ENCODE measurements at regions not wholly inside any gene's neighbourhood (a gene's known extent, or its start where the extent isn't known, plus 50 kb on each side); places are given as distances from the start of the nearest gene placed in this dataset.
"Not testable (repeated sequence)": the region's sequence is repeated elsewhere in the genome, so short reads cannot be mapped to it uniquely, and the experiment has no call there.

- H3K4me1 Mint-ChIP-seq (ENCODE audit: low read depth), result no peaks in the 10 kb centered on the region
- H3K9me3 Mint-ChIP-seq, result no peaks in the 10 kb centered on the region
- no peak overlapping the region for H3K4me3 Mint-ChIP-seq
- no peaks in the 10 kb centered on the region for H3K27me3 Mint-ChIP-seq
- no peak overlapping the region for H3K27ac Mint-ChIP-seq
- no peaks in the 10 kb centered on the region for H3K36me3 Mint-ChIP-seq (ENCODE audit: low read depth)
- intact Hi-C loops (cut with micrococcal nuclease), result no loop called here
Measured at GRCh38 chr10:57948796-57949195, 318.9 kb downstream of the IPMK start.

GRCh38 chr10:57946833-57947232, 320.9 kb downstream of the IPMK start:
- H3K9me3 Mint-ChIP-seq, result no peaks in the 10 kb centered on the region
- H3K27me3 Mint-ChIP-seq, result no peaks in the 10 kb centered on the region
- intact Hi-C loops (cut with micrococcal nuclease), result no loop called here
- no peak overlapping the region for H3K4me3 Mint-ChIP-seq
- H3K4me1 Mint-ChIP-seq (ENCODE audit: low read depth), result no peaks in the 10 kb centered on the region
- H3K36me3 Mint-ChIP-seq (ENCODE audit: low read depth), result no peaks in the 10 kb centered on the region
- no peak overlapping the region for H3K27ac Mint-ChIP-seq

GRCh38 chr10:57943701-57944100, 324.0 kb downstream of the IPMK start:
- Mint-ChIP-seq H3K36me3 (ENCODE audit: low read depth) (no peaks in the 10 kb centered on the region), H3K27me3 (no peaks in the 10 kb centered on the region), H3K4me3 (no peak overlapping the region), H3K9me3 (no peaks in the 10 kb centered on the region), H3K4me1 (ENCODE audit: low read depth) (no peaks in the 10 kb centered on the region), H3K27ac (no peak overlapping the region)
- intact Hi-C loops (cut with micrococcal nuclease), result no loop called here

GRCh38 chr10:57925045-57925444, 342.6 kb downstream of the IPMK start:
- no peaks in the 10 kb centered on the region for H3K4me1 Mint-ChIP-seq (ENCODE audit: low read depth)
- H3K27ac Mint-ChIP-seq, result no peak overlapping the region
- H3K9me3 Mint-ChIP-seq, result peaks cover 16% of the 10 kb centered on the region
- H3K36me3 Mint-ChIP-seq (ENCODE audit: low read depth), result no peaks in the 10 kb centered on the region
- no peak overlapping the region for H3K4me3 Mint-ChIP-seq
- intact Hi-C loops (cut with micrococcal nuclease), result no loop called here
- no peaks in the 10 kb centered on the region for H3K27me3 Mint-ChIP-seq

GRCh38 chr10:57921140-57921539, 346.6 kb downstream of the IPMK start:
- H3K36me3 Mint-ChIP-seq (ENCODE audit: low read depth), result no peaks in the 10 kb centered on the region
- intact Hi-C loops (cut with micrococcal nuclease), result no loop called here

GRCh38 chr10:57919864-57920263, 347.8 kb downstream of the IPMK start:
- H3K27ac Mint-ChIP-seq, result no peak overlapping the region
- no peaks in the 10 kb centered on the region for H3K36me3 Mint-ChIP-seq (ENCODE audit: low read depth)
- H3K4me1 Mint-ChIP-seq (ENCODE audit: low read depth), result no peaks in the 10 kb centered on the region
- H3K27me3 Mint-ChIP-seq, result no peaks in the 10 kb centered on the region
- H3K4me3 Mint-ChIP-seq, result no peak overlapping the region
- intact Hi-C loops (cut with micrococcal nuclease), result no loop called here
- H3K9me3 Mint-ChIP-seq, result no peaks in the 10 kb centered on the region

More at GRCh38 chr10:57921140-57921539, 346.6 kb downstream of the IPMK start:
- Mint-ChIP-seq H3K9me3 (no peaks in the 10 kb centered on the region), H3K4me3 (no peak overlapping the region), H3K4me1 (ENCODE audit: low read depth) (no peaks in the 10 kb centered on the region), H3K27ac (no peak overlapping the region), H3K27me3 (no peaks in the 10 kb centered on the region)

- H3K4me3 Mint-ChIP-seq, result no peak overlapping the region
- intact Hi-C loops (cut with micrococcal nuclease), result no loop called here
- H3K9me3 Mint-ChIP-seq, result no peaks in the 10 kb centered on the region
- no peak overlapping the region for H3K27ac Mint-ChIP-seq
- H3K4me1 Mint-ChIP-seq (ENCODE audit: low read depth), result no peaks in the 10 kb centered on the region
- no peaks in the 10 kb centered on the region for H3K27me3 Mint-ChIP-seq
- no peaks in the 10 kb centered on the region for H3K36me3 Mint-ChIP-seq (ENCODE audit: low read depth)
Measured at GRCh38 chr10:57917019-57917418, 350.7 kb downstream of the IPMK start.

- H3K4me1 Mint-ChIP-seq (ENCODE audit: low read depth), result no peaks in the 10 kb centered on the region
- peaks cover under 1% of the 10 kb centered on the region for H3K9me3 Mint-ChIP-seq
- no peak overlapping the region for H3K27ac Mint-ChIP-seq
- no peaks in the 10 kb centered on the region for H3K36me3 Mint-ChIP-seq (ENCODE audit: low read depth)
- intact Hi-C loops (cut with micrococcal nuclease), result no loop called here
- no peaks in the 10 kb centered on the region for H3K27me3 Mint-ChIP-seq
- H3K4me3 Mint-ChIP-seq, result no peak overlapping the region
Measured at GRCh38 chr10:57905861-57906260, 361.8 kb downstream of the IPMK start.

- no peaks in the 10 kb centered on the region for H3K36me3 Mint-ChIP-seq (ENCODE audit: low read depth)
- intact Hi-C loops (cut with micrococcal nuclease), result no loop called here
Measured at GRCh38 chr10:57905010-57905409, 362.7 kb downstream of the IPMK start.

GRCh38 chr10:57898231-57898630, 369.5 kb downstream of the IPMK start:
- H3K27ac Mint-ChIP-seq, result no peak overlapping the region
- no peaks in the 10 kb centered on the region for H3K36me3 Mint-ChIP-seq (ENCODE audit: low read depth)
- no peaks in the 10 kb centered on the region for H3K27me3 Mint-ChIP-seq

More at GRCh38 chr10:57905010-57905409, 362.7 kb downstream of the IPMK start:
- no peak overlapping the region for H3K4me3 Mint-ChIP-seq
- H3K27me3 Mint-ChIP-seq, result no peaks in the 10 kb centered on the region
- peaks cover 6% of the 10 kb centered on the region for H3K9me3 Mint-ChIP-seq
- H3K4me1 Mint-ChIP-seq (ENCODE audit: low read depth), result no peaks in the 10 kb centered on the region
- H3K27ac Mint-ChIP-seq, result no peak overlapping the region

GRCh38 chr10:57897611-57898010, 370.1 kb downstream of the IPMK start:
- H3K36me3 Mint-ChIP-seq (ENCODE audit: low read depth), result no peaks in the 10 kb centered on the region
- intact Hi-C loops (cut with micrococcal nuclease), result no loop called here
- H3K4me1 Mint-ChIP-seq (ENCODE audit: low read depth), result no peaks in the 10 kb centered on the region
- H3K9me3 Mint-ChIP-seq, result peaks cover 13% of the 10 kb centered on the region
- no peaks in the 10 kb centered on the region for H3K27me3 Mint-ChIP-seq
- no peak overlapping the region for H3K4me3 Mint-ChIP-seq
- no peak overlapping the region for H3K27ac Mint-ChIP-seq

More at GRCh38 chr10:57898231-57898630, 369.5 kb downstream of the IPMK start:
- Mint-ChIP-seq H3K4me1 (ENCODE audit: low read depth) (no peaks in the 10 kb centered on the region), H3K9me3 (peaks cover 13% of the 10 kb centered on the region), H3K4me3 (no peak overlapping the region)
- intact Hi-C loops (cut with micrococcal nuclease), result no loop called here

- peaks cover 7% of the 10 kb centered on the region for H3K9me3 Mint-ChIP-seq
- intact Hi-C loops (cut with micrococcal nuclease), result no loop called here
- no peaks in the 10 kb centered on the region for H3K4me1 Mint-ChIP-seq (ENCODE audit: low read depth)
Measured at GRCh38 chr10:57894361-57894760, 373.3 kb downstream of the IPMK start.

GRCh38 chr10:57891201-57892006, 376.3 kb downstream of the IPMK start:
- no peaks in the 10 kb centered on the region for H3K36me3 Mint-ChIP-seq (ENCODE audit: low read depth)
- no peaks in the 10 kb centered on the region for H3K4me1 Mint-ChIP-seq (ENCODE audit: low read depth)
- H3K4me3 Mint-ChIP-seq, result no peak overlapping the region
- H3K27ac Mint-ChIP-seq, result no peak overlapping the region
- H3K9me3 Mint-ChIP-seq, result peaks cover 14% of the 10 kb centered on the region
- H3K27me3 Mint-ChIP-seq, result no peaks in the 10 kb centered on the region
- intact Hi-C loops (cut with micrococcal nuclease), result no loop called here

More at GRCh38 chr10:57894361-57894760, 373.3 kb downstream of the IPMK start:
- no peak overlapping the region for H3K27ac Mint-ChIP-seq
- no peak overlapping the region for H3K4me3 Mint-ChIP-seq
- no peaks in the 10 kb centered on the region for H3K36me3 Mint-ChIP-seq (ENCODE audit: low read depth)
- no peaks in the 10 kb centered on the region for H3K27me3 Mint-ChIP-seq

GRCh38 chr10:57890691-57891090, 377.0 kb downstream of the IPMK start:
- peaks cover 21% of the 10 kb centered on the region for H3K9me3 Mint-ChIP-seq
- H3K36me3 Mint-ChIP-seq (ENCODE audit: low read depth), result no peaks in the 10 kb centered on the region
- intact Hi-C loops (cut with micrococcal nuclease), result no loop called here
- no peak overlapping the region for H3K4me3 Mint-ChIP-seq
- no peaks in the 10 kb centered on the region for H3K27me3 Mint-ChIP-seq
- no peaks in the 10 kb centered on the region for H3K4me1 Mint-ChIP-seq (ENCODE audit: low read depth)
- H3K27ac Mint-ChIP-seq, result no peak overlapping the region

GRCh38 chr10:57885618-57885968, 382.1 kb downstream of the IPMK start:
- H3K4me3 Mint-ChIP-seq; H3K36me3 Mint-ChIP-seq (ENCODE audit: low read depth); H3K27ac Mint-ChIP-seq; H3K27me3 Mint-ChIP-seq; H3K4me1 Mint-ChIP-seq (ENCODE audit: low read depth); intact Hi-C loops (cut with micrococcal nuclease): not testable (repeated sequence)
- peaks cover 21% of the 10 kb centered on the region for H3K9me3 Mint-ChIP-seq

Measured in dendritic cell treated with granulocyte-macrophage colony-stimulating factor and Interleukin-4, amounts not matched to agents 40 ng/mL and 50 ng/mL, for 4 days (primary cell).